Breast epithelium (tissue), 3 donors: ENCODE measurements at regions not wholly inside any gene's neighbourhood (a gene's known extent, or its start where the extent isn't known, plus 50 kb on each side); places are given as distances from the start of the nearest gene placed in this dataset.

Source experiments
- POLR2AphosphoS5 ChIP-seq, 3 donors: sonication (generic); formaldehyde crosslinking; IDR thresholded peaks; one replicate each; pipeline ENCODE4 v1.6.1; 2017; ENCODE audit warnings: antibody characterized with exemption in 3 of 3
- TF ChIP-seq, protein P1 (sequence below), 3 donors: fragments of 450-650 bp; IDR thresholded peaks; one replicate each; pipeline ENCODE4 v1.5.1; 2016 to 2017; ENCODE audit warnings: antibody characterized with exemption in 3 of 3, mild to moderate bottlenecking in 3 of 3, moderate library complexity in 3 of 3

DNA sequence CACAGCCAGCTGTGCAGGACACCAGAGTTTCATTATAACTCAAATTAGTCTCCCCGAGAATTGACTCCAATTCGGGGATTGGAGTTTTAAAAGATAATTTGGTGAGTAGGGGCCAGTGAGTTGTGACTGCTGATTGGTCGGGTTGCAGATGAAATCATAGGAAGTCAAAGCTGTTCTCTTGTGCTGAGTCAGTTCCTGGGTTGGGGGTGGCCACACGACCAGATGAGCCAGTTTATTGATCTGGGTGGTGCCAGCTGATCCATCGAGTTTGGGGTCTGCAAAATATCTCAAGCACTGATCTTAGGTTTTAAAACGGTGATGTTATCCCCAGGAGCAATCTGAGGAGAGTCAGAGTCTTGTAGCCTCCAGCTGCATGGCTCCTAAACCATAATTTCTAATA lies 82.7 kb upstream of the SLC66A3 start:
- TF ChIP-seq, protein P1, sequence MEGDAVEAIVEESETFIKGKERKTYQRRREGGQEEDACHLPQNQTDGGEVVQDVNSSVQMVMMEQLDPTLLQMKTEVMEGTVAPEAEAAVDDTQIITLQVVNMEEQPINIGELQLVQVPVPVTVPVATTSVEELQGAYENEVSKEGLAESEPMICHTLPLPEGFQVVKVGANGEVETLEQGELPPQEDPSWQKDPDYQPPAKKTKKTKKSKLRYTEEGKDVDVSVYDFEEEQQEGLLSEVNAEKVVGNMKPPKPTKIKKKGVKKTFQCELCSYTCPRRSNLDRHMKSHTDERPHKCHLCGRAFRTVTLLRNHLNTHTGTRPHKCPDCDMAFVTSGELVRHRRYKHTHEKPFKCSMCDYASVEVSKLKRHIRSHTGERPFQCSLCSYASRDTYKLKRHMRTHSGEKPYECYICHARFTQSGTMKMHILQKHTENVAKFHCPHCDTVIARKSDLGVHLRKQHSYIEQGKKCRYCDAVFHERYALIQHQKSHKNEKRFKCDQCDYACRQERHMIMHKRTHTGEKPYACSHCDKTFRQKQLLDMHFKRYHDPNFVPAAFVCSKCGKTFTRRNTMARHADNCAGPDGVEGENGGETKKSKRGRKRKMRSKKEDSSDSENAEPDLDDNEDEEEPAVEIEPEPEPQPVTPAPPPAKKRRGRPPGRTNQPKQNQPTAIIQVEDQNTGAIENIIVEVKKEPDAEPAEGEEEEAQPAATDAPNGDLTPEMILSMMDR (IDR thresholded peaks at IDR 0.05), result no peak
- TF ChIP-seq POLR2AphosphoS5 (IDR thresholded peaks at IDR 0.05), result no peak
